Keratinocyte (primary cell): ENCODE measurements at regions not wholly inside any gene's neighbourhood (a gene's known extent, or its start where the extent isn't known, plus 50 kb on each side); places are given as distances from the start of the nearest gene placed in this dataset.

Experiments used
- DNase-seq: peaks from one replicate; pipeline ENCODE4 v3.0.0-alpha.2; 2011; ENCODE audit warnings: low read depth, missing footprints, low spot score
- FAIRE-seq: peaks from 2 replicates; lab custom pipeline; 2011; peaks lifted over from hg19 to GRCh38; lab: Jason Lieb, UNC
- H2AFZ ChIP-seq: 2 replicates; pipeline ENCODE4 v1.6.0; 2012; ENCODE audit warnings: low read length, control low read depth, inconsistent platforms; ENCODE audit not compliant: control insufficient read depth
- H3K27ac ChIP-seq: 2 replicates; pipeline ENCODE4 v1.5.1; 2011; ENCODE audit warnings: low read length; ENCODE audit not compliant: control insufficient read depth, insufficient read depth
- H3K27me3 ChIP-seq: 3 replicates; pipeline ENCODE4 v1.6.0; 2011; ENCODE audit warnings: low read length; ENCODE audit not compliant: control insufficient read depth, insufficient read depth; ENCODE audit errors: extremely low read depth
- H3K36me3 ChIP-seq, 2 experiments: 2 replicates in 1 of 2; 3 replicates in 1 of 2; pipeline ENCODE4 v1.5.1; 2011; ENCODE audit warnings: low read length in 2 of 2, mild to moderate bottlenecking in 1 of 2; ENCODE audit not compliant: control insufficient read depth in 2 of 2, insufficient read depth in 2 of 2; ENCODE audit errors: extremely low read depth in 1 of 2
- H3K4me1 ChIP-seq: 3 replicates; pipeline ENCODE4 v1.5.1; 2011; ENCODE audit warnings: low read length; ENCODE audit not compliant: control insufficient read depth, insufficient read depth; ENCODE audit errors: extremely low read depth
- H3K4me2 ChIP-seq: 3 replicates; pipeline ENCODE4 v1.6.0; 2011; ENCODE audit warnings: low read depth, low read length; ENCODE audit not compliant: control insufficient read depth, insufficient read depth; ENCODE audit errors: extremely low read depth
- H3K4me3 ChIP-seq, 3 experiments: fragments of 200-600 bp in 1 of 3; sonication (generic) in 1 of 3; 2 replicates in 2 of 3; 3 replicates in 1 of 3; pipeline ENCODE4 v1.5.1; 2011 to 2016; ENCODE audit warnings: low read length in 3 of 3, mild to moderate bottlenecking in 3 of 3, control low read depth in 2 of 3, inconsistent platforms in 1 of 3, low read depth in 1 of 3, mixed read lengths in 1 of 3, mixed run types in 1 of 3, moderate library complexity in 1 of 3; ENCODE audit not compliant: control insufficient read depth in 2 of 3, insufficient read depth in 2 of 3; ENCODE audit errors: extremely low read depth in 1 of 3
- H3K79me2 ChIP-seq: 2 replicates; pipeline ENCODE4 v1.6.0; 2012; ENCODE audit warnings: low read length; ENCODE audit not compliant: control insufficient read depth, insufficient read depth
- H3K9ac ChIP-seq: 3 replicates; pipeline ENCODE4 v1.6.0; 2011; ENCODE audit warnings: low read length; ENCODE audit not compliant: control insufficient read depth, insufficient read depth; ENCODE audit errors: extremely low read depth
- H3K9me1 ChIP-seq: 3 replicates; pipeline ENCODE4 v1.6.0; 2011; ENCODE audit warnings: low read length; ENCODE audit not compliant: control insufficient read depth, insufficient read depth; ENCODE audit errors: extremely low read depth
- H3K9me3 ChIP-seq: 2 replicates; pipeline ENCODE4 v1.5.1; 2012; ENCODE audit warnings: low read depth, low read length; ENCODE audit not compliant: control insufficient read depth
- H4K20me1 ChIP-seq: 3 replicates; pipeline ENCODE4 v1.6.0; 2011; ENCODE audit warnings: low read length; ENCODE audit not compliant: control insufficient read depth, insufficient read depth; ENCODE audit errors: extremely low read depth
- CTCF ChIP-seq, 3 experiments: IDR thresholded peaks in 1 of 3; conservative IDR thresholded peaks in 1 of 3; optimal IDR thresholded peaks in 1 of 3; 2 replicates in 2 of 3; 3 replicates in 1 of 3; pipeline versions ENCODE3 to v1.5.1; 2011; ENCODE audit warnings: low read length in 3 of 3, mild to moderate bottlenecking in 3 of 3, moderate library complexity in 2 of 3, control low read depth in 1 of 3, inconsistent platforms in 1 of 3; ENCODE audit not compliant: insufficient read depth in 2 of 3; ENCODE audit errors: extremely low read depth in 1 of 3
- EZH2 ChIP-seq: IDR thresholded peaks from one replicate; pipeline ENCODE4 v1.6.1; 2012; ENCODE audit warnings: inconsistent platforms, mild to moderate bottlenecking, low read length, moderate library complexity
- dilution Hi-C: fragments of 300-500 bp; cut with MboI; formaldehyde crosslinking; loops from one replicate; pipeline ENCODE4 v1.7.0; 2020; ENCODE audit warnings: low sequenced_read_pairs; ENCODE audit not compliant: extremely low pct_ligation_motif_present

- H4K20me1 ChIP-seq: no peaks in the 10 kb centered on the region
- FAIRE-seq: no peak
- H3K4me1 ChIP-seq: no peaks in the 10 kb centered on the region
- H3K9ac ChIP-seq: no peak overlapping the region
- no peaks in the 10 kb centered on the region for H3K9me1 ChIP-seq
- H3K4me2 ChIP-seq: no peak overlapping the region
- dilution Hi-C loops: no loop called here
- no peak for TF ChIP-seq CTCF (optimal IDR thresholded peaks at IDR 0.05 in 1 of 3, IDR thresholded peaks at IDR 0.05 in 1 of 3, conservative IDR thresholded peaks at IDR 0.05 in 1 of 3; ENCODE audit: extremely low read depth in 1 of 3, insufficient read depth in 2 of 3, low read length in 3 of 3)
- no peak for TF ChIP-seq EZH2
- DNase-seq: no peak
- H3K27me3 ChIP-seq: peaks cover 4% of the 10 kb centered on the region
- no peaks in the 10 kb centered on the region for H3K79me2 ChIP-seq
- no peaks in the 10 kb centered on the region for H3K36me3 ChIP-seq
- H2AFZ ChIP-seq: no peak overlapping the region
- no peaks in the 10 kb centered on the region for H3K9me3 ChIP-seq
- no peak overlapping the region for H3K4me3 ChIP-seq
- no peak overlapping the region for H3K27ac ChIP-seq
Measured at GRCh38 chr1:72634946-72635345, 352.6 kb upstream of the NEGR1 start.

- Histone ChIP-seq H3K79me2 (no peaks in the 10 kb centered on the region), H3K27ac (no peak overlapping the region), H3K4me1 (no peaks in the 10 kb centered on the region), H2AFZ (no peak overlapping the region), H3K9ac (no peak overlapping the region), H3K9me1 (no peaks in the 10 kb centered on the region), H3K9me3 (no peaks in the 10 kb centered on the region), H3K36me3 (no peaks in the 10 kb centered on the region), H3K4me3 (no peak overlapping the region), H3K27me3 (peaks cover 4% of the 10 kb centered on the region), H4K20me1 (no peaks in the 10 kb centered on the region), H3K4me2 (no peak overlapping the region)
- TF ChIP-seq EZH2 (no peak), CTCF (optimal IDR thresholded peaks at IDR 0.05 in 1 of 3, IDR thresholded peaks at IDR 0.05 in 1 of 3, conservative IDR thresholded peaks at IDR 0.05 in 1 of 3; ENCODE audit: extremely low read depth in 1 of 3, insufficient read depth in 2 of 3, low read length in 3 of 3) (no peak)
- dilution Hi-C loops: no loop called here
- FAIRE-seq: no peak
- DNase-seq: no peak
Measured at GRCh38 chr1:72631449-72631848, 349.1 kb upstream of the NEGR1 start.
